AG10803 (cell line): ENCODE measurements at regions not wholly inside any gene's neighbourhood (a gene's known extent, or its start where the extent isn't known, plus 50 kb on each side); places are given as distances from the start of the nearest gene placed in this dataset.

ENCODE experiments used
- DNase-seq: peaks from one replicate; pipeline ENCODE4 v3.0.0; 2010; ENCODE audit warnings: low read depth
- H3K4me3 ChIP-seq: 2 replicates; pipeline ENCODE4 v1.5.1; 2011; ENCODE audit warnings: mild to moderate bottlenecking, low read length, control low read depth
- CTCF ChIP-seq: conservative IDR thresholded peaks from 2 replicates; pipeline ENCODE4 v1.5.1; 2011; ENCODE audit warnings: mild to moderate bottlenecking, low read length, control low read depth, inconsistent platforms

DNA sequence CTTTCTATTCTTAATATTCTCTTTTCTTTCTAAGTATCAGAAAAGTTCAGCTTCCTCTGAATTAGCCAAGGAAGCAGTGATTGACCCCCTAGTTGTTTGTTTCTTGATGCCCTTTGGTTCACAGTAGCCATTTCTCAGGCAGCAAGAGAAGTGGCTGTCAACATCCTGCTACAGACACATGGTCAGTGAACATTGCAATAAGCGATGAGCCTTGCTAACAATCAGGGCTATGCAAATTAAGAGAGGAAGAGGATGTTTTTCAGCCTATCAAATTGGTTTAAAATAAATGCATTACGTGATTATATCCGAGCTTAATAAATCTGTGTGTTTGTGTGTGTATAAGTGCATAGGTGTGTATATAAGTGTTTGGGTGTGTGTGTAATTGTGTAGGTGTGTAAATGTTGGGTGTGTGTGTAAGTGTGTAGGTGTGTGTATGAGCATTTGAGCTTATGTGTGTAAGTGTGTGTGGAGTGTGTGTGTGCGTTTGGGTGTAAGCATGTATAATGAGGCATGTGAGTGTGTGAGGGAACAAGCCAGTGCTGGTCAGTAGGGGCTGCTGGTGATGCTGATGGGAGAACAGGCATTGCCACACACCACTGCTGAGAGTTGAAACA is 78.1 kb upstream of the XCR1 start:
- no peak for TF ChIP-seq CTCF
- H3K4me3 ChIP-seq, result no peak overlapping the region
- no peak for DNase-seq

DNA sequence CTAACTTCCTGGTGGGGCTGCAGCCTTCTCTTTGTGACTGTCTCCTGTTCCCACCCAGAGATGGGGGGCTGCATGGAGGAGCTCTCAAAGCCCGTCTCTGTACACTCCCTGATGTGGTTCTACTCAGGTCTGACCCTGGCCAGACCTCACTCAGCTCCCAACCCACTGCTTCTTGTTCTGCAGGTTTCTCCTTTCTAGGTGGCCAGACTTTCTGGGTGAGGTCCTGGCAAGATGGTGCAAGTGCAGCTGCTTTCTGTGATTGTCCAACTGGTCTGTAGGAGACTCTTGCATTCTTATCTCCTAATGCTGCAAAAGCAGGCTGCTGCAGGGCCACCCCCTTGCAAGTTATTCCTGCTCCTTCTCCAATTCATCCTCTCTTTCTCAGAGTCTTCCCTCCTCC is 77.4 kb upstream of the XCR1 start:
- DNase-seq, result no peak
- no peak for TF ChIP-seq CTCF
- H3K4me3 ChIP-seq, result no peak overlapping the region

DNA sequence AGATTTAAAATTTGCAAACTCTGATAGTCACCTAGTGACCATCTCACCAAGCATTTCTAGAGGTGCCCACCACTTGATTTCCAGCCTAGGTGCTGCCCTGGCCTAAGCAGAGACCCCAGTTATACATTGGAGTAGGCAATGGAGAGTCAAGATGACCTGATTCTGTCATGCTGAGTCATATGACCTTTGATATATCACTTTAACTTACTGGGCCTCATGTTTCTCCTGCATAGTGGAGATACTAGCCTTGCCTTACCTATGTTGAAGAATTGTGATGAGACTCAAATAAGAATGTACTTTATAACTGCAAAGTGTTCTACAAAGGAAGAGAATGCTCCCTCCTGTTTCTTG is 75.5 kb upstream of the XCR1 start:
- no peak for DNase-seq
- TF ChIP-seq CTCF, result no peak

GRCh38 chr3:46102059-46102779 is 74.9 kb upstream of the XCR1 start:
- TF ChIP-seq CTCF, result no peak
- DNase-seq, result no peak

More for the DNA sequence above, 75.5 kb upstream of the XCR1 start:
- H3K4me3 ChIP-seq, result no peak overlapping the region

GRCh38 chr3:46100812-46101211 is 73.5 kb upstream of the XCR1 start:
- TF ChIP-seq CTCF, result no peak
- no peak for DNase-seq
- H3K4me3 ChIP-seq, result no peak overlapping the region

More at GRCh38 chr3:46102059-46102779, 74.9 kb upstream of the XCR1 start:
- H3K4me3 ChIP-seq, result no peak overlapping the region

- H3K4me3 ChIP-seq, result no peak overlapping the region
- TF ChIP-seq CTCF, result no peak
- peak; percentile 80 for DNase-seq
Measured at GRCh38 chr3:46098319-46098761, 71.1 kb upstream of the XCR1 start.

DNA sequence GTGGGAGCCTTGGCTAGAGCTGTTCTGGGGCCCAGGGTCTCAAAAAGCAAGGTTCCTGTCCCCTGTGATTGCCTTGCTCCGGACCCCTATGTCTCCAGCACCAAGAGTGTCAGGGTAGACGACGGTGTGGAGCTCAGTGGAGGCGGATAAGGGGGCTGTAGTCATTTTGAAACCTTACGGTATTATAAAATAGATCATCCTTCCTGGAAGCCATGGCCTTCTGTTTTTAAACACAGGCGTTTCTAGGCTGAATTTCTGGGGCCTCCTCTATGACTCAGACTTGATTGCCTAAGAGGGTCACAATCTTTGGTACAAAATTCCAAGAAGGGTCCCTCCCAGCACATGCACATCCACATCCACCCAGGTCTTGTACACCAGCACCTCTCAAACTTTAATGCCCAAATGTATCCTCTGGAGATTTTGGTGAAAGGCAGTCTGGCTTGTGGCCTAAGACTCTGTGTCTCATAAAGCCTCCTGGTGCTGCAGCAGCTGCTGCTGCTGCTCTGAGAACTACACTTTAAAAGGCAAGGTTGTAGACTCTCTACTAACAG is 70.5 kb upstream of the XCR1 start:
- no peak for TF ChIP-seq CTCF
- DNase-seq, result peak; percentile 74
- no peak overlapping the region for H3K4me3 ChIP-seq
